Progenitor cell of endocrine pancreas (in vitro differentiated cells): ENCODE measurements at regions not wholly inside any gene's neighbourhood (a gene's known extent, or its start where the extent isn't known, plus 50 kb on each side); places are given as distances from the start of the nearest gene placed in this dataset.

Experiments
- DNase-seq: peaks from one replicate; pipeline ENCODE4 v3.0.0; 2021; ENCODE audit warnings: low spot score; ENCODE audit not compliant: unreplicated experiment
- H3K27ac Mint-ChIP-seq: 2 replicates; pipeline ENCODE4 v1.8.0; 2021; ENCODE audit warnings: mild to moderate bottlenecking, moderate library complexity, mixed read lengths
- H3K27me3 Mint-ChIP-seq: 2 replicates; pipeline ENCODE4 v1.8.0; 2021; ENCODE audit warnings: mixed read lengths
- H3K36me3 Mint-ChIP-seq: 2 replicates; pipeline ENCODE4 v1.8.0; 2022; ENCODE audit warnings: mixed read lengths; ENCODE audit not compliant: insufficient read depth
- H3K4me1 Mint-ChIP-seq: 2 replicates; pipeline ENCODE4 v1.8.0; 2021; ENCODE audit warnings: low read depth, mixed read lengths
- H3K4me3 Mint-ChIP-seq: 2 replicates; pipeline ENCODE4 v1.8.0; 2021; ENCODE audit warnings: low read depth, mild to moderate bottlenecking, moderate library complexity, mixed read lengths
- H3K9me3 Mint-ChIP-seq: 2 replicates; pipeline ENCODE4 v1.8.0; 2021; ENCODE audit warnings: low read depth, mixed read lengths
- TF ChIP-seq, protein P1 (sequence below): fragments of 200-600 bp; sonication (generic); IDR thresholded peaks from one replicate; pipeline ENCODE4 v1.5.0; 2021; ENCODE audit warnings: antibody characterized with exemption, mild to moderate bottlenecking; ENCODE audit not compliant: unreplicated experiment

DNA sequence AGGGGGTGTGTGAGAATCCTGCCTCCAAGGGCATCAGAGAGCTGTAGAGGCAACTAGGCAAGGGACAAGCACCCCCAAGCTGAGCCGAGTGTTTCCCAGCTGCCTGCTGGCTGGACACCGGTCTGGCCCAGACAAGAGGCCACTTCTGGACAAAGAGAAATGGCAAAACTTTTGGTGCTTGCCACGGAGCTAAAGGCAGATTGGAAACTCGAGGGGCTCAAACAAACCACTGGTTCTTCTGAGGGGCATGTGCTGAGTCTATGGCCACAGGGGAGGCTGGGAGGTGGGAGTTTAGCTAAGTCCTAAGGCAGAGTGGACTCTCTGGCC lies 66.5 kb upstream of the INPP5A start:
- no peak for DNase-seq
- H3K4me1 Mint-ChIP-seq, result peaks cover 4% of the 10 kb centered on the region
- no peak overlapping the region for H3K27ac Mint-ChIP-seq
- TF ChIP-seq, protein P1, sequence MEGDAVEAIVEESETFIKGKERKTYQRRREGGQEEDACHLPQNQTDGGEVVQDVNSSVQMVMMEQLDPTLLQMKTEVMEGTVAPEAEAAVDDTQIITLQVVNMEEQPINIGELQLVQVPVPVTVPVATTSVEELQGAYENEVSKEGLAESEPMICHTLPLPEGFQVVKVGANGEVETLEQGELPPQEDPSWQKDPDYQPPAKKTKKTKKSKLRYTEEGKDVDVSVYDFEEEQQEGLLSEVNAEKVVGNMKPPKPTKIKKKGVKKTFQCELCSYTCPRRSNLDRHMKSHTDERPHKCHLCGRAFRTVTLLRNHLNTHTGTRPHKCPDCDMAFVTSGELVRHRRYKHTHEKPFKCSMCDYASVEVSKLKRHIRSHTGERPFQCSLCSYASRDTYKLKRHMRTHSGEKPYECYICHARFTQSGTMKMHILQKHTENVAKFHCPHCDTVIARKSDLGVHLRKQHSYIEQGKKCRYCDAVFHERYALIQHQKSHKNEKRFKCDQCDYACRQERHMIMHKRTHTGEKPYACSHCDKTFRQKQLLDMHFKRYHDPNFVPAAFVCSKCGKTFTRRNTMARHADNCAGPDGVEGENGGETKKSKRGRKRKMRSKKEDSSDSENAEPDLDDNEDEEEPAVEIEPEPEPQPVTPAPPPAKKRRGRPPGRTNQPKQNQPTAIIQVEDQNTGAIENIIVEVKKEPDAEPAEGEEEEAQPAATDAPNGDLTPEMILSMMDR, result no peak
- H3K9me3 Mint-ChIP-seq, result peaks cover 3% of the 10 kb centered on the region
- H3K36me3 Mint-ChIP-seq, result no peaks in the 10 kb centered on the region
- H3K27me3 Mint-ChIP-seq, result peaks cover 16% of the 10 kb centered on the region
- H3K4me3 Mint-ChIP-seq, result no peak overlapping the region

DNA sequence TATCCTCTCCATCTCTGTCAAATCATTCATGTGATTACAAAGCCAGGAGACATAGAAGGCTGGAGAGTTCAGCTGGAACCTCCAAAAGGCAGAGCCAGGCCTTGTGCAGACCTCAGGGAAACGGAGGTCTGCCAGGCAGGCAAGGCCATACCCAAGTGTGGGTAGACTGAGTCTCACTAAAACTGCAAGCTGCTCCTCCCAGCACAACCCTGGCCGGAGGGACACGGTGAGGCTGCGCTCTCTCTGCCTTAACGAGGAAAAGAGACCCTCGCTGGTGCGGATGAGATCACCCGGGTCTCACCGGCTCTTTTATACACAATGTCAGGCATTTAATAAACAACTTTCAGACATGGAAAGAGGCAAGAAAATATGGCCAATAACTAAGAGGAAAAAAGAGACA lies 66.1 kb upstream of the INPP5A start:
- H3K27ac Mint-ChIP-seq, result no peak overlapping the region

DNA sequence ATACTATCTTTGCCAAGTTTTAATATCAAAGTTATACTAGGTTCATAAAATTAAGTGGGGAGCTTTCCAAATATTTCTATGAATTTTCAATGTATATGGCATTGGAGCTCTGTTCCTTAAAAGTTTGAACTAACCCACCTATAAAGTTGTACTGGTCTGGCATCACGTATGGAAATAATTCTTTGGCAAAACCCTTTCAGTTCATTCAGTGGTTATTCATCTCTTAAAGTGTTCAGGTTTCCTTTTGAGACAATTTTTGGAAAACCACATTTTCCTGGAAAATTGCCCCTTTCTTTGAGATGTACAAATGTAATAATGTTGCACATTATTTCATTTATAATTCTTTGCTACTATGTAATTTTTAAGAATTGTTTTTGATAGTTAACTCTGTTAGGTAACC lies 62.5 kb upstream of the INPP5A start:
- no peak for DNase-seq
- peaks cover 2% of the 10 kb centered on the region for H3K4me1 Mint-ChIP-seq
- peaks cover 3% of the 10 kb centered on the region for H3K9me3 Mint-ChIP-seq
- no peak overlapping the region for H3K27ac Mint-ChIP-seq
- H3K36me3 Mint-ChIP-seq, result no peaks in the 10 kb centered on the region
- TF ChIP-seq, protein P1, result no peak
- H3K27me3 Mint-ChIP-seq, result peaks cover 20% of the 10 kb centered on the region
- no peak overlapping the region for H3K4me3 Mint-ChIP-seq

More for the DNA sequence above, 66.1 kb upstream of the INPP5A start:
- H3K4me1 Mint-ChIP-seq, result peaks cover 4% of the 10 kb centered on the region
- DNase-seq, result no peak
- H3K4me3 Mint-ChIP-seq, result no peak overlapping the region
- peaks cover 3% of the 10 kb centered on the region for H3K9me3 Mint-ChIP-seq
- TF ChIP-seq, protein P1, result no peak
- no peaks in the 10 kb centered on the region for H3K36me3 Mint-ChIP-seq
- H3K27me3 Mint-ChIP-seq, result peaks cover 16% of the 10 kb centered on the region

DNA sequence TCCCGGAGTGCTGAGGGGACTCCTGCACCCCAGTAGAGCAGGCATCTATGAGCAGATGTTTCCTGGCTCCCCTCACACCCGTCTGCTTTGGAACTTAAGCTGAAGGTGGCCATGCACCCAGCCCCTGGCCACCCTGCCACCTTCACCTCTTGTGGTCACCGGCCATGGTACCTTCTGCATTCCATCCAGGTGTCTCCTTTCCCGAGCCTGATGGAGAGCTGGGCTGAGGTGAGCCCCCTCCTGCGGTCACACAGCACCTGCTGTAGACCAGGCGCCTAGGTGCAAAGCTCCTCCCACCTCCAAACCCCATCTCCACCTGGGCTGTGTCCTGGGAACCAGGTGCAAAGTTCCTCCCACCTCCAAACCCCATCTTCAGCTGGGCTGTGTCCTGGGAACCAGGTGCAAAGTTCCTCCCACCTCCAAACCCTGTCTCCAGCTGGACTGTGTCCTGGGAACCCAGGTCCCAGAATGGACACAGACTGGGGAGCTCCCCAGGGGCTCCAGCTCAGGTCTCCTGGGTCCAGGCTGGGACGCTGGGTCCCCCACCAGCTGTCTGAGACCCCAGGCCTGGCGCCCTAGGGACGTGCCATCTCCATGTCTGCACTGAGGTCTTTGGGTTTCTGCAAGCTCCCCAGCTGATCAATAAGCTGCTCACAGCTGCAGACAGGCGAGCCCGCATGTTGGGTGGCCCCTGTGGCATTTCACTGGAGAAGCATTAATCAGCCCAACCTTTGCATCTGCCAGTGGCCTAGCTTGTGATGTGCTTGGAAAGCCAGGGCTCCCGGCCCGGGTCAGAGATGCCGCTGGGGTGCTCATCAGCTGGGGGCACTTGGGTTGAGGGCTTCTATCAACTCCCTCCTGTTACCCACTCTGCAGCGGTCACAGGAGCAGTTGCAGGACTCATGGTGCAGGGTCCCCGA lies 61.2 kb upstream of the INPP5A start:
- no peak overlapping the region for H3K27ac Mint-ChIP-seq
- no peaks in the 10 kb centered on the region for H3K36me3 Mint-ChIP-seq
- TF ChIP-seq, protein P1, result no peak
- peaks cover 4% of the 10 kb centered on the region for H3K4me1 Mint-ChIP-seq
- DNase-seq, result no peak
- H3K27me3 Mint-ChIP-seq, result peaks cover 22% of the 10 kb centered on the region
- peaks cover 3% of the 10 kb centered on the region for H3K9me3 Mint-ChIP-seq
- no peak overlapping the region for H3K4me3 Mint-ChIP-seq

DNA sequence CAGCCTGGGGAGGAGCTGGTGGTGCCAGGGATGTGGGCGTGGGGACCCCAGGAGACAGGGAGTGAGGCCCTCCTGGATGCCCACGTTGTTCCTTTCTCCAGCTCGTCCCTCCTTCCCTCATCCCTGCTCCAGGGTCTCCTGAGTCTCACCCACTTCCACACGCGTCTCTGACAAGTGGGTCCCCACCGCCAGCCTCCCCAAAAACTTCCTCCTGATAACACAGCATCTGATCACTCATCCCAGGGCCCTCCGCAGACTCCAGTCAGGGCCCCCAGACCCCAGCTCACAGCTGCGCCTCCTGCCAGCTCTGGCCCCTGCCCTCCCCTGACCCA lies 60.6 kb upstream of the INPP5A start:
- Mint-ChIP-seq H3K4me3 (no peak overlapping the region), H3K27me3 (peaks cover 26% of the 10 kb centered on the region), H3K4me1 (peaks cover 5% of the 10 kb centered on the region), H3K36me3 (no peaks in the 10 kb centered on the region), H3K27ac (no peak overlapping the region), H3K9me3 (peaks cover 2% of the 10 kb centered on the region)
- no peak for DNase-seq
- TF ChIP-seq, protein P1, result no peak
